SK-N-SH treated with all-trans-retinoic acid at 6 μM for 48 hours (cell line): ENCODE measurements at regions not wholly inside any gene's neighbourhood (a gene's known extent, or its start where the extent isn't known, plus 50 kb on each side); places are given as distances from the start of the nearest gene placed in this dataset.

ENCODE experiments used
- RARB ChIP-seq: fragments of 250-450 bp; sonication (Bioruptor Pico); IDR thresholded peaks from 2 replicates; pipeline ENCODE4 v1.8.0; 2021; ENCODE audit warnings: mild to moderate bottlenecking, moderate library complexity
- SNAI2 ChIP-seq: fragments of 250-450 bp; sonication (Bioruptor Pico); IDR thresholded peaks from 2 replicates; pipeline ENCODE4 v1.5.0; 2020; ENCODE audit warnings: mild to moderate bottlenecking, moderate library complexity
- ZFP30 ChIP-seq: fragments of 450-650 bp; formaldehyde crosslinking; IDR thresholded peaks from 2 replicates; pipeline ENCODE4 v1.5.0; 2022; ENCODE audit warnings: mild to moderate bottlenecking, moderate library complexity
- ZNF70 ChIP-seq: fragments of 450-650 bp; formaldehyde crosslinking; IDR thresholded peaks from 2 replicates; pipeline ENCODE4 v1.5.0; 2020; ENCODE audit warnings: mild to moderate bottlenecking, moderate library complexity
- TF ChIP-seq, protein P1 (sequence below): fragments of 250-450 bp; sonication (Bioruptor Pico); IDR thresholded peaks from 2 replicates; pipeline ENCODE4 v1.8.0; 2020; ENCODE audit warnings: mild to moderate bottlenecking, moderate library complexity, borderline replicate concordance

GRCh38 chr2:43004879-43005244 lies 212.5 kb upstream of the HAAO start:
- TF ChIP-seq ZNF70 = no peak
- TF ChIP-seq ZFP30 (CRISPR knock-in tag) = no peak
- TF ChIP-seq, protein P1, sequence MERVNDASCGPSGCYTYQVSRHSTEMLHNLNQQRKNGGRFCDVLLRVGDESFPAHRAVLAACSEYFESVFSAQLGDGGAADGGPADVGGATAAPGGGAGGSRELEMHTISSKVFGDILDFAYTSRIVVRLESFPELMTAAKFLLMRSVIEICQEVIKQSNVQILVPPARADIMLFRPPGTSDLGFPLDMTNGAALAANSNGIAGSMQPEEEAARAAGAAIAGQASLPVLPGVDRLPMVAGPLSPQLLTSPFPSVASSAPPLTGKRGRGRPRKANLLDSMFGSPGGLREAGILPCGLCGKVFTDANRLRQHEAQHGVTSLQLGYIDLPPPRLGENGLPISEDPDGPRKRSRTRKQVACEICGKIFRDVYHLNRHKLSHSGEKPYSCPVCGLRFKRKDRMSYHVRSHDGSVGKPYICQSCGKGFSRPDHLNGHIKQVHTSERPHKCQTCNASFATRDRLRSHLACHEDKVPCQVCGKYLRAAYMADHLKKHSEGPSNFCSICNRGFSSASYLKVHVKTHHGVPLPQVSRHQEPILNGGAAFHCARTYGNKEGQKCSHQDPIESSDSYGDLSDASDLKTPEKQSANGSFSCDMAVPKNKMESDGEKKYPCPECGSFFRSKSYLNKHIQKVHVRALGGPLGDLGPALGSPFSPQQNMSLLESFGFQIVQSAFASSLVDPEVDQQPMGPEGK = no peak
- no peak for TF ChIP-seq SNAI2 (CRISPR knock-in tag)
- no peak for TF ChIP-seq RARB (CRISPR knock-in tag)
